ENCODE measurements at regions not wholly inside any gene's neighbourhood (a gene's known extent, or its start where the extent isn't known, plus 50 kb on each side); places are given as distances from the start of the nearest gene placed in this dataset.
"Not testable (repeated sequence)": the region's sequence is repeated elsewhere in the genome, so short reads cannot be mapped to it uniquely, and the experiment has no call there.

- H3K9me3 Mint-ChIP-seq, result peaks cover 3% of the 10 kb centered on the region
- no peak overlapping the region for H3K27ac Mint-ChIP-seq
- no peaks in the 10 kb centered on the region for H3K36me3 Mint-ChIP-seq
- DNase-seq, result no peak
- H3K27me3 Mint-ChIP-seq, result no peaks in the 10 kb centered on the region
- H3K4me1 Mint-ChIP-seq, result no peaks in the 10 kb centered on the region
- no peak overlapping the region for H3K4me3 Mint-ChIP-seq
Observed at GRCh38 chr4:19631814-19632213, 619.9 kb upstream of the SLIT2 start.

- Mint-ChIP-seq H3K4me3 (no peak overlapping the region), H3K4me1 (no peaks in the 10 kb centered on the region), H3K27me3 (no peaks in the 10 kb centered on the region), H3K9me3 (peaks cover 21% of the 10 kb centered on the region), H3K36me3 (no peaks in the 10 kb centered on the region), H3K27ac (no peak overlapping the region)
- DNase-seq, result no peak
Observed at GRCh38 chr4:19623866-19624265, 627.8 kb upstream of the SLIT2 start.

- Mint-ChIP-seq H3K36me3 (no peaks in the 10 kb centered on the region), H3K27ac (no peak overlapping the region), H3K4me3 (no peak overlapping the region), H3K27me3 (no peaks in the 10 kb centered on the region), H3K9me3 (peaks cover 15% of the 10 kb centered on the region), H3K4me1 (no peaks in the 10 kb centered on the region)
- no peak for DNase-seq
Observed at GRCh38 chr4:19615086-19615689, 636.5 kb upstream of the SLIT2 start.

GRCh38 chr4:19614171-19614570 is 637.5 kb upstream of the SLIT2 start:
- DNase-seq, result no peak
- H3K36me3 Mint-ChIP-seq, result no peaks in the 10 kb centered on the region

GRCh38 chr4:19596342-19596741 is 655.4 kb upstream of the SLIT2 start:
- Mint-ChIP-seq H3K27me3 (no peaks in the 10 kb centered on the region), H3K9me3 (peaks cover 5% of the 10 kb centered on the region), H3K36me3 (no peaks in the 10 kb centered on the region), H3K4me3 (no peak overlapping the region), H3K27ac (no peak overlapping the region), H3K4me1 (no peaks in the 10 kb centered on the region)
- DNase-seq, result no peak

More at GRCh38 chr4:19614171-19614570, 637.5 kb upstream of the SLIT2 start:
- Mint-ChIP-seq H3K4me3 (no peak overlapping the region), H3K4me1 (no peaks in the 10 kb centered on the region), H3K9me3 (peaks cover 17% of the 10 kb centered on the region), H3K27ac (no peak overlapping the region), H3K27me3 (no peaks in the 10 kb centered on the region)

GRCh38 chr4:19592391-19592790 is 659.3 kb upstream of the SLIT2 start:
- Mint-ChIP-seq H3K27me3 (no peaks in the 10 kb centered on the region), H3K4me3 (no peak overlapping the region), H3K27ac (no peak overlapping the region), H3K4me1 (no peaks in the 10 kb centered on the region), H3K36me3 (no peaks in the 10 kb centered on the region), H3K9me3 (peaks cover 8% of the 10 kb centered on the region)
- DNase-seq, result no peak

GRCh38 chr4:19583827-19584569 is 667.7 kb upstream of the SLIT2 start:
- Mint-ChIP-seq H3K4me3 (no peak overlapping the region), H3K27me3 (no peaks in the 10 kb centered on the region), H3K4me1 (no peaks in the 10 kb centered on the region), H3K27ac (no peak overlapping the region), H3K9me3 (peaks cover 3% of the 10 kb centered on the region), H3K36me3 (no peaks in the 10 kb centered on the region)
- no peak for DNase-seq

- H3K36me3 Mint-ChIP-seq, result no peaks in the 10 kb centered on the region
- DNase-seq, result no peak
- H3K4me3 Mint-ChIP-seq, result no peak overlapping the region
- H3K9me3 Mint-ChIP-seq, result peaks cover 7% of the 10 kb centered on the region
- H3K27ac Mint-ChIP-seq, result no peak overlapping the region
- no peaks in the 10 kb centered on the region for H3K4me1 Mint-ChIP-seq
- H3K27me3 Mint-ChIP-seq, result no peaks in the 10 kb centered on the region
Observed at GRCh38 chr4:19580095-19580494, 671.6 kb upstream of the SLIT2 start.

GRCh38 chr4:19579608-19580007 is 672.1 kb upstream of the SLIT2 start:
- Mint-ChIP-seq H3K9me3 (peaks cover 7% of the 10 kb centered on the region), H3K27me3 (no peaks in the 10 kb centered on the region), H3K4me3 (no peak overlapping the region), H3K27ac (no peak overlapping the region), H3K36me3 (no peaks in the 10 kb centered on the region), H3K4me1 (no peaks in the 10 kb centered on the region)
- DNase-seq, result no peak

- DNase-seq, result no peak
- H3K27me3 Mint-ChIP-seq, result no peaks in the 10 kb centered on the region
- peaks cover 4% of the 10 kb centered on the region for H3K9me3 Mint-ChIP-seq
- H3K4me1 Mint-ChIP-seq, result no peaks in the 10 kb centered on the region
- no peak overlapping the region for H3K4me3 Mint-ChIP-seq
- H3K27ac Mint-ChIP-seq, result no peak overlapping the region
- H3K36me3 Mint-ChIP-seq, result no peaks in the 10 kb centered on the region
Observed at GRCh38 chr4:19577097-19577496, 674.6 kb upstream of the SLIT2 start.

GRCh38 chr4:19575924-19576323 is 675.8 kb upstream of the SLIT2 start:
- H3K4me1 Mint-ChIP-seq, result no peaks in the 10 kb centered on the region
- H3K27me3 Mint-ChIP-seq, result no peaks in the 10 kb centered on the region
- H3K9me3 Mint-ChIP-seq, result peaks cover 5% of the 10 kb centered on the region
- DNase-seq, result no peak
- H3K27ac Mint-ChIP-seq, result no peak overlapping the region
- no peaks in the 10 kb centered on the region for H3K36me3 Mint-ChIP-seq
- no peak overlapping the region for H3K4me3 Mint-ChIP-seq

GRCh38 chr4:19566041-19566440 is 685.7 kb upstream of the SLIT2 start:
- no peak overlapping the region for H3K27ac Mint-ChIP-seq
- H3K27me3 Mint-ChIP-seq, result no peaks in the 10 kb centered on the region
- no peak for DNase-seq
- H3K4me1 Mint-ChIP-seq, result no peaks in the 10 kb centered on the region
- H3K9me3 Mint-ChIP-seq, result peaks cover 3% of the 10 kb centered on the region
- no peaks in the 10 kb centered on the region for H3K36me3 Mint-ChIP-seq
- no peak overlapping the region for H3K4me3 Mint-ChIP-seq

- DNase-seq, result no peak
- Mint-ChIP-seq H3K27me3 (no peaks in the 10 kb centered on the region), H3K4me1 (no peaks in the 10 kb centered on the region), H3K36me3 (no peaks in the 10 kb centered on the region), H3K4me3 (no peak overlapping the region), H3K27ac (no peak overlapping the region), H3K9me3 (peaks cover 2% of the 10 kb centered on the region)
Observed at GRCh38 chr4:19562456-19562855, 689.2 kb upstream of the SLIT2 start.

- Mint-ChIP-seq H3K36me3 (no peaks in the 10 kb centered on the region), H3K27me3 (no peaks in the 10 kb centered on the region), H3K4me3 (no peak overlapping the region), H3K4me1 (no peaks in the 10 kb centered on the region), H3K9me3 (peaks cover 6% of the 10 kb centered on the region), H3K27ac (no peak overlapping the region)
- no peak for DNase-seq
Observed at GRCh38 chr4:19557161-19557560, 694.5 kb upstream of the SLIT2 start.

- H3K9me3 Mint-ChIP-seq, result not testable (repeated sequence)
Observed at GRCh38 chr4:19556276-19556675, 695.4 kb upstream of the SLIT2 start.

GRCh38 chr4:19547463-19547862 is 704.2 kb upstream of the SLIT2 start:
- no peaks in the 10 kb centered on the region for H3K27me3 Mint-ChIP-seq
- H3K27ac Mint-ChIP-seq, result no peak overlapping the region
- no peaks in the 10 kb centered on the region for H3K36me3 Mint-ChIP-seq
- H3K9me3 Mint-ChIP-seq, result peaks cover 5% of the 10 kb centered on the region
- no peak overlapping the region for H3K4me3 Mint-ChIP-seq
- no peak for DNase-seq
- H3K4me1 Mint-ChIP-seq, result no peaks in the 10 kb centered on the region

More at GRCh38 chr4:19556276-19556675, 695.4 kb upstream of the SLIT2 start:
- H3K4me3 Mint-ChIP-seq, DNase-seq, H3K36me3 Mint-ChIP-seq, H3K27ac Mint-ChIP-seq, H3K4me1 Mint-ChIP-seq, H3K27me3 Mint-ChIP-seq: not testable (repeated sequence)

Measured in activated naive CD8-positive, alpha-beta T cell treated with anti-CD3 and anti-CD28 coated beads for 36 hours (primary cell).